ELR (cell line): ENCODE measurements at regions not wholly inside any gene's neighbourhood (a gene's known extent, or its start where the extent isn't known, plus 50 kb on each side); places are given as distances from the start of the nearest gene placed in this dataset.

Source experiments
- DNase-seq: peaks from one replicate; pipeline ENCODE4 v3.0.0-alpha.2; 2015; ENCODE audit warnings: low read depth

DNA sequence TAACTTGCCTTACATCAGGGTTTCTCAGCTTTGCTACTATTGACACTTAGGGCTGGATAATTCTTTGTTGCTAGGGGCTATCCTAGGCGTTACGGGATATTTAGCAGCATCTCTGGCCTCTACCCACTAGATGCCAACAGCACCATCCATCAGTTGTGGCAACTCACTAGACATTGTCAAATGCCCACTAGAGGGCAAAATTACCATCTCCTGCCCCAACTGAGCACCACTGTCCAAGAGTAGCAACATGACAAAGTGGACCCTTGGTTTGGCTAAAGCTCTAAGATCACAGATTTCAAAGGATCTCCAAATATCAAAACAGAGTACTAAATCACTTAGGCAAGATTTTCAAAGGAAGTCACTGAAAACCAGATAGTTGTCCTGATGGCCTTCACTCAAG, 251.7 kb upstream of the TBX3 start:
- no peak for DNase-seq

DNA sequence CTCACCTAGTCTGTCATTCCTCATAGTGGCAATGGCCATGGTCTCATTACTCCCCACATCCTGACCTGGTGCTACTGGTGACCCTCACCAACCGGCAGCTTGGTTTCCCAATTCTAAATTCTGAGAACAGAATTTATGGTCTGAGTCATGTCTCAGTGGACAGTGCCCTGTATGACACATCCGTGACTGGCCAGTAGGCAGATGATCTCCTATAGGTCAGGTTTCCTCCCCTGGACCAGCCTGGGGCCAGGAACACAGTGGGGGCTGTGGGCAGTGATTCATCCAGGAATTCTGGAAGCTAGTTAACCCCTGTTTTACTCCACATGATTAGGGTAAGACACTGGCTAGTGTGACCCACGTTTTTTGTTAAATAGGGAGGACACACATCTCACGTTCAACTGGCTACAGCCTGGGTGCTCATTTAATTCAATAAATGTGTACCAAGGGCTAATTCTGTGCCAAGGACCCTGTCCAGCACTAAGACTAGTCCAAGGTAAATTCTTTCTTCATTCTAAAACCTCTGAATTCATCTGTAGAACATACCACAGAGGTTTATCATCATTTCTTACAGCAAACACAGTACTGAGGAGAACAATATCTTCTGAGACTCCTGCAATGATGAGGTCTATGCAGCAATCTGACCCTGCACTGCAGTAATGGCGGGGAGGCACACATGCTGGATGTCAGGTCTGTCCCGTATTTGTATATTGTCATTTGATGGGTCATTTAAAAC, 249.6 kb upstream of the TBX3 start:
- peak; percentile 99 for DNase-seq

DNA sequence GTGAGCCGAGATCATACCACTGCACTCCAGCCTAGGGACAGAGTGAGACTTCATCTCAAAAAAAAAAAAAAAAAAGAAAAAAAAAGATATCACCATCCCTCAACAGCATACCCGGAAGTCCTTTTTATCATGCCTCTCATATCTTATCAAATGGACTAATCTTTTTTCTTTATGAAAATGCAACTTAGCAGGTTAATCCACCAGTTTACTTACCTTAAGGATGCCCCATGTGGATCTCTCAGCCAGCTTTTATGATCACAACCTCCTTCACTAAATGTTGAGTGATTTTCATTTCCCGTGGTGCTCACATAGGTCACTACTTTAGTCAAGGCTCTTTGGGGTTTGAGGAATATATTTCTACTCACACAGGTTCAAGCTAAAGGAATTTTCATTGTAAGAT, 248.8 kb upstream of the TBX3 start:
- DNase-seq: peak; percentile 26

DNA sequence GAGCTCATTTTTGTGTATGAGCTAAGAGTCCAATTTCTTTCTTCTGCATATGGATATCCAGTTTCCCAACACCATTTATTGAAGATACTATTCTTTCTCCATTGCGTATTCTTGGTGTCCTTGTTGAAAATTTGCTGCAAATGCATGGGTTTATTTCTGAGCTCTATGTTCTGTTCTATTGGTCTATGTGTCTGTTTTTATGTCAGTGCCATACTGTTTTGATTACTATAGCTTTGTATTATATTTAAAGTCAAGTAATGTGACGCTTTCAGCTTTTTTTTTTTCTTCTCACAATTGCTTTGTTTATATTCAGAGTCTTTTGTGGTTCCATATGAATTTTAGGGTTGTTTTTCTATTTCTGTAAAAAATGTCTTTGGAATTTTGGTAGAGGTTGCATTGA, 247.1 kb upstream of the TBX3 start:
- no peak for DNase-seq

DNA sequence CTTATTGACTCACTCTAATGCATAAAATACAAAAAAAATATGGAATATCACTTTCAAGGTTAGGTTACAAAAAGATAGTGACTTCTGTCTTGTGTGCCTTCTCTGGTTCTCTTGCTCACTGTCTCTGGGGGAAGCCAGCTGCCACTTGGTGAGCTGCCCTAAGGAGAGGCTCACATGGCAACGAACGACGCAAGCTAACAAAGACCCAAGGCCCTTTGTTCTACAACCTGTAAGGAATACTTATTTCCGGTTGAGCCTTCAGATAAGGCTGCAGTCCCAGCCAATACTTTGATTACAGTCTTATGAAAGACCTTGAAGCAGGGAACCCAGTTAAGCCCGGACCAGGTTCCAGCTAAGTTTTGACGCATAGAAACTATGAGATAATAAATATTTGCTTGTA, 242.4 kb upstream of the TBX3 start:
- DNase-seq: no peak

DNA sequence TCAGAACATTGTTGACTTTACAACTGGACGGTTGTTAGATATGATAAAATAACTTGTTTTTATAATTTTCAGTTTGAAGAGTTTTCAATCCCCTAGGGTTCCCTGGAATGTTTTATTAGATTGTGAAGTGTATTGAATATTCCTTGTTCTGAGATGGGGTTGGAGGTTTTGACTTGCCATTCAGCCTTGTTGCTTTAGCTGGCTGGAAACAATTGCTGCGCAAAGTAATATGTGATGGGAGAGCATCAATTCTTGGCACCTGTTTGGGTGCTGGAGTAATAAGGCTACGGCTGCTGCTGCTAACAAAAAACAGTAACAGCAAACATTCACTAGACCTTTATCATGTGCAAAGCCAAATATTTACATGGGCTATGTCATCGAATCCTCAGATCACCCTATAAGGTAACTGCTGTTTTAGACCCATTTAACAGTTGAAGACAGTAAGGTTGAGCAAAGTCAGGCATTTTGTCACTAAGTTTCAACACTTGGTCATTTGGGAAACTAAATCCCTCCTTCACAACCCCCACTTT, 241.0 kb upstream of the TBX3 start:
- DNase-seq: no peak

DNA sequence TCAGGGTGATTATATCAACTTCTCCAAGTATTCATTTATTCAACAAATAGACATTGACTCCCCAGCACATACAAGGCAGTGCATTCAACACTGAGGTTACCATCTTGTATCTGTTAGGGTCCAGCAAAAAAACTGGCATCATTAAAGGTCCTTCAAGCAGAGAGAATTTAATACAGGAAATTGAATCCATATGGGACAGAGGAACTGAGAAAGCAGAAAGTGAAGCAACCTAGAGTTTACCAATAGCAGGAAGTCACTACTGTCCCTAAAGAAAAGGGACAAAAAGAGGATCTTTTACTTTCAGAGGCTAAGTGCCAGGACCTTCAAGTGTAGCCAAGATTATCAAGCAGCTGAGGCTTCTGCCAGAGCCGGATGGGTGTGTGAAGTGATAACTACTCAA, 237.8 kb upstream of the TBX3 start:
- DNase-seq: no peak

DNA sequence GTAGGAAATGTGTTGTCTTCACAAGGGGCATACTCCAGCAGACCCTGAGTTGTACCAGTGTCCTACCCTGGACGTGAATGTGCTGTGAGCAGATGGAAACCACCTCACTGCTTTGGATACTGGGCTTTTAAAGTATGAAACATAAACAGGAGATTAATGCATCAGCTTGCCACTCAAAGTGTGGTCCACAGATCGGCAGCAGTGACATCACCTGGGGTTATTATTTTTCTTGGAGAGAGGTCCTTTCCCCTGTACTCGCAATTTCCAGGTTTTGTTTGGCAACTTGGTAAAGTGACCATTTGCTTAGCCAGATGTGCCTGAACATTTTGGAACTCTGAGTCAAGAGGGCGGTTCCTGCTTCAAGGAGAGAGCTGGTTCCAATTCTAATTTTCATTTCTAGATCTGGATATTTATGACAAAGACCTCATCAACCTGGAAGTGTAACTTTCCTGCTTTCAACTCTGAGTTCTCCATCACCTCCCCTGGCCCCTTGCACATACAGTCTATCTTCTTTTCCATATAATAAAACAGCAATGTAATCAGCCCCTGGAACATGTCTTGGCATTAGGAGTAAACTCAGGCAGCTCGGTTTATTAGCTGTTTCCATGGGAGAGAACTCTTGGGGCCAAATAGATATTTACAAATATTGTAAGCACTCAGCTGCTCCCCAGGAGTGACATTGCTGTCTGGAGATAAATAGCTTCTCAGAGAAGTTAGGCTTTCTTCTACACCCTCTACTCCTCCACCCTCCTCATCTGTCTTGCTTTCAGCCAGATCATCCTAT, 237.0 kb upstream of the TBX3 start:
- peak; percentile 47 for DNase-seq

DNA sequence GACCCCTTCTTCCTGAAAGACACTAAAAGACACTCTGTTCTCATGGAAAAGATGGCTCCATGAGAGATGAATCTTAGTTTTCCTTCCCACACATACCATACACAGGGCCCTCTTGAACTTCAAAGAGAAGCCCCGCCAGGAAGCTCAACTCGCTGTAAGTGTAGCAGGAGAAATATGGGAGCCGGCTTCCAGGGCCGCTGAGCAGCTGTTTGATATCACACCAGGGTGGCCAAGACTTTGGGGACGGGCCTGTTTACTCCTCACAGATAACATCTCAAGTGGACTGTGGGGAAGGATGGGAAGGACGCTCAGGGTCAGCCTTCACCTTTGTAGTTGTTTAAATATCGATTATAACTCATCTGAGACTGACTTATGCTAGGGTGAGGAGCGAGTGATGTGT, 235.5 kb upstream of the TBX3 start:
- no peak for DNase-seq

DNA sequence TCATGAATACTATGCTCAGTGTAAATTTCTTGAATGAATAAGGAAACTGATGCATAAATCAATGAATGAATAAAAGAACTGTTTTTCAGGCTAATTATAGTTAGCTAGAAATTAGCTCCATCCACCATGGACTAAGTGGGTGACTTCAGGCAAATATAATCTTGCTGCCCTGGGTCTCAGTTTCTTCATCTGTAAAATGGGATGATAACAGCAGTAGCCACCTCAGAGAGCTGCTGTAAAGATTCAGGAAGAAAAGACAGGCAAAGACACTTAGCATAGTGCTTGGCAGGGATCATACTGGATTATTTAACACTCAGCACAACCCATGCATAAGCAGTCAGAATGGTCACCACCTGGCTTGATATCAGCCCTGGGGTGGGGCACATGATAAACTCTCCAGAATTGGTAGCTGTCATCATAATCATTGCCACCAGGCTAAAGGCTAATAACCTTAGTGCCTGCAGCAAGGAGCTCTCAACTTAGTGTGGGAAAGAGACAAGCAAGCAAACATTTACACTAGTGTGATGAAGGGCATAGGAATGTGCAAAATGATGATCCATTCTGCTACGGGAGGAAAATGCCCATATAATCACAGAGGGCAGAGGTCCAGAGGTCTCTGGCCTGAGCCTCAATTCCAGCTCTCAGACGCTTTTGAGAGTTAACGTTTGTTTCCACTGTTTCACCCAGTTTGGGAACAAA, 234.7 kb upstream of the TBX3 start:
- DNase-seq: peak; percentile 95

DNA sequence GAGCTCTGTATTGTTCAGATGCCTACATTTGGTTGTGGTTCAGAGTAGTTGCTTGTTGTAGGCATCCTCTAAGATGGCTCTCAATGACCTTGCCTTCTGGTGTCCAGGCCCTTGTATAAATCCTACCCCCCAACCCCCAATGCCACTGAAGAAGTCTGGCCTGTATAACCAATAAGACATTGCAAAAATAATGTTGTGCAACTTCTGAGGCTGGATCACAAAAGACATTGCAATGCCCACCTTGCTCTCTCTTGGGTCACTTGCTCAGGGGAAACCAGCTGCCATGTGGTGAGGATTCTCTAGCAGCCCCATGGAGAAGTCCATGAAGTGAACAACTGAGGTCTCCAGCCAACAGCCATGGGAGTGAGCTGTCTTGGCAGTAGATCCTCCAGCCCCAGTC, 234.0 kb upstream of the TBX3 start:
- no peak for DNase-seq

DNA sequence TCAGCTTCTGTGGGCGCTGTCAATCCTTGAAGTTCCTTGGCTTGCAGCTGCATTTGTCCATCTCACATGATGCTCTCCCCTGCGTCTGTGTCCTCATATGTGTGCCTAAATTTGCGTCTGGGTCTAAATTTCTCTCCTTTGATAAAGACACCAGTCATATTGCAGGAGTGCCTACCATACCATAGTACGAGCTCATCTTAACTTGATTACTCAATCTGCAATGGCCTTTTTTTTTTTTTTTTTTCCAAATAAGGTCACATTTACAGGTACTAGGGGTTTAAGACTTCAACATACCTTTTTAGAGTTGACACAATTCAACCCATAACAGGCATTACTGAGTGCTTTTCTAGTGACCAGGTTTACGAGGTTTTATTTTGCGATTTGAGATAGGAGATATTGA, 233.3 kb upstream of the TBX3 start:
- DNase-seq: no peak

DNA sequence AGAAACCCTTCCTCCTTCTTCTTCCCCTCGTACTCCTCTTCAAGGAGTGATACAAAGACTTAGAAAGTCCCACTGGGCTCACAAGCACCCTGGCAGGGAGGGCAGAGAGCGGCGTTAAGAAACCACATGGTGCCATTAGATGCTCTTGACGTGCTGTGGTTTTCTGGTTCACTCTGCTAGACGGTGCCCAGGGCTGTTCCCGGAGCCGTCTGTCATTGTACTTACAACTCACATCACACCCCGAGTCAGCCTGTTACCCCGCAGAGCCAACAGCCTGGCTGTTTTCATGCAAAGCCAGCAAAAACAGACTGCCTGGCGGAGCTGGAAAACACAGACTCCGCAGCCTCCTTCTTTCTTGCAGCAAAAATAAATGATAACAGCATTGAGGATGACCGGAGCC, 232.6 kb upstream of the TBX3 start:
- peak; percentile 63 for DNase-seq

DNA sequence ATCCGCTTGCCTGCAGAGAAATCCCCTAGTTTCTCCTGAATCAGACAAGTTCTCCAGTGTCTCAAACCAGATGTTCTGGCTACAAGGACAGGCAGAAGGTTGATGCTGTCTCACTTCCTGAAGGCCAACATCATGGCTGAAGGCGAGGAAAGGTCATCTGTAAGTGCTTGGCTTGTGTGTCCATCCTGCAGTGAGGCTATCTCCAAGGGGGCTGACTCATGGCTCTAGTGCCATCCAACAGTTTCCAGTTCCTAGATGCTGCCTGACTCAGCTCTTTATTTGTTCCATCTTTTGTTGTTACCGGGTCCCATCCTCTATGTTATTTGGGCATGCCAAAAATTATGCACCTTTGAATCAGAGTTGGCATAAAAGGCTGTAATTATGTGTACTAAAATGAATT, 232.1 kb upstream of the TBX3 start:
- peak; percentile 94 for DNase-seq

DNA sequence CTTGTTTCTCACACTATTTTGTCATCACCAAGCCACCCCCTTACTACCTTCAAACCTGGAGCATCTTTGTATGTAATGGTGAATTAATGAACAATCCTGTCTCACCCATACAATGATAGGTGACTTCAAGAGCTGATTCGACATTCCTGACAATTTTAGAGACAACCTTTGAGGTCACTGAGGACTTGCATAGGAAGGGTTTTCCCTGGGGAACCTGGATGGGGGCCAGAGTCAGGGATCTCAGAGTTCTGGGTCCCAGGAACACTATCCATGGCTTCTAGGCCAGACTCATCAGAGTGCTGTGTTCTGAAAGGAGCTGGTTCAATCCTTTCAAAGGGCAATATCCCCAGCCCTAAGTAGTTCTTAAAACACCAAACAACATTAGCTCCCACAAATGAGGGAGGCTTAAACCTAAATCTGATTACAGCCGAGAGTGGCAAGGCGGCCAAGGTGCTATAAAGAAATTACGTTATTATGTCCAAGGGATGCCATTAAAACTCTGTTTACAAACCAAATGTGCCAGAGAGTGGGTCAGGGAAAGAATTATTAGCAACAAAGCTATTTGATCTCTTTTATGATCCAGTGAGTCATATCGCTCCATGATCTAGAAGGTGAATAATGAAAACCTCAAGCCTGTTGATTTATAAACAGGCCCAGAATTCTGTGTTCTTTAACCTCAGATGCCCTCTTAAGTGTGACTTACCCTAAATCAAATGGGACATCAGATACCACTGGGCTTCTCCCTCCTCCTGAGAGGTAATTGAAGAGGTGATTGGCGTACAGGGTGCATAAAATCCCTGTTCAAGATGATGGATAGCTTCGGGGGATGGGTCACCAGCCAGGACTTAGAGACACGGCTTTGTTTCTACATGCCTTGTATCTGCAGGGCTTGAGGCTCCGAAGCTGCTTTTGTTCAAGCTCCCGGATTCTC, 230.2 kb upstream of the TBX3 start:
- DNase-seq: peak; percentile 91

DNA sequence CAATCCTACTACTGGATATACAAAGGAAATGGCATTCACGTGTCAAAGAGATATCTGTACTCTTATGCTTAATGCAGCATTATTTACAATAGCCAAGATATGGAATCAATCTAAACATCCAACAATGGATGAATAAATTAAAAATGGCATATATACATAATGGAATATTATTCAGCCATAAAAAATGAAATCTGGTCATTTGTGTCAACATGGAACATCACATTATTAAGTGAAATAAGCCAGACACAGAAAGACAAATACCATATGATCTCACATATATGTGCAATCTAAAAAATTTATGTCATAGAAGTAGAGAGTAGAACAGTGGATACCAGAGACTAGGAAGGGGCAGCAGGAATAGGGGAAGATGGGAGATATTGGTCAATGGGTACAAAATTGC, 228.8 kb upstream of the TBX3 start:
- no peak for DNase-seq

DNA sequence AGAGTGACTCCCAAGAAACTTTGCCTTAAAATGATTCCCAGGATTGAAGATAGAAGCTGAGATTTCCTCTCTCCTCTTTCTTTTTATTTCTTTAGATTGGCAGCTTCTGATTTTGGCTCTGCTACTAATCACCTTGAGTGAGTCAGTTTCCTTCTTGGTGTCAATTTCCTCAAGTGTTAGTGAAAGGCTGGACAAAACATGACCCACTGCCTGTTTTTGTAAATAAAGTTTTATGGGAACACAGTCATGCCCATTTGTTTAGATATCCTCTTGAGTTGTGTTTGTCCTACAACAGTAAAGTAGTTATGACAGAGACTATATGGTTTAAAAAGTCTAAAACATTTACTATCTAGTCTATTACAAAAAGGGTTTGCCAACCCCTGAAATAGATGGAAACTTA, 227.2 kb upstream of the TBX3 start:
- peak; percentile 40 for DNase-seq

DNA sequence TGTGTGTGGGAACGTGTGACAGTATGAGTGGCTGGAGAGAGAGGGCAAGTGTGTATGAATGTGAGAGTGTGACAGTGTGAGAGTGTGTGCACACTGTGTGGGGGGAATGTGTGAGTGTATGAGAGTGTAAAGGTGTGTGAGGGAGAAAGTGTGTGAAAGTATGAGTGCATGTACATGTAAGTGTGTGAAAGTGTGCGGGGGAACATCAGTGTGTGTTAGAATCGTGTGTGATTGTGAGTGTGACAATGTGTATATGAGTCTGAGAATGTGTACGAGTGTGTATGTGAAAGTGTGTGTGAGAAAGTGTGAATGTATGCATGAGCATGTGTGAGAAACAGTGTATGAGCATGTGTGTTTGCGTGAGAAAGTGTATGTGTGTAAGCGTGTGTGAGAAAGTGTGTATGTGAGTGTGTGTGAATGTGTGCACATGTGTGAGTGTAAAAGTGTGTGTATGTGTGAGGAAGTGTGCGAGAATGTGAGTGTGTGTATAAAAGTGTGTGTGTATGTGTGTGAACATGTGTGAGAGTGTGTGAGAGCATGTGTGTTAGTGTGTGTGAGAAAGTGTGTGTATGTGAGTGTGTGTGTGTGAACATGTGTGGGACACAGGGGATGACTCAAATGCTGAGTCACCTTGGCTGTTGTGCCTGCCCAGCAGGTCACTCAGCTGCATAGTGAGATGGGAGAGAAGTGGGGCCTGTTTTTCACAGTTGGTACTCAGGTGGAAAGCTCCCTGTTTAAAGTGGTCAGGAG, 220.5 kb upstream of the TBX3 start:
- DNase-seq: peak; percentile 74

DNA sequence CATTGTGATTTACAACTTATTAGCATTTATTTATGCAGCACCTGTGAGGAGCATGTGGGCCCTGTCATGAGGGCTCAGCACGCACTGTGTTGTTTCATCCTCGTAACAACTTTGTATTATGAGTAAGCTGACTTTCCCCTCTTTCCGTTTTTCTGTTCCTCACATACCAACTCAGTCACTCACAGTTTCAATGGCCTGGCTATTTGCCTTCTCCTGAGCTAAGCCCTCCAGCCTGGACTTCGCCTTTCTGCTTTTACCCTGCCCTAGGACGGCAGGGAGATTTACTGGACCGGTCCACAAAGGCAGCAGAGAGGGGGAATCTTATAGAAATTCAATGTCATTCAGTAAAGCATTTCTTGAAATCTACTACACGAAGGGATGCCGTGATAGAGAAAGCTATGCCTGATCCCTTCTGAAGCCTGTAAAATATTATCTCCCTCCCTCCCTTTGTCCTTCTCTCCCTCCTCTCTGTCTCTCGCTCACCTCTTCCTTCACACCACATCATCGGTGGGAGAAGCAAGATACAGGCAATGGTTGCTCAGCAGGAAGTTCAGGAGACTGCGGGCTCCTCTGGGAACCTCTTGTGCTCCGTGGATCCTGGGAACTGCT, 219.2 kb upstream of the TBX3 start:
- DNase-seq: peak; percentile 95

DNA sequence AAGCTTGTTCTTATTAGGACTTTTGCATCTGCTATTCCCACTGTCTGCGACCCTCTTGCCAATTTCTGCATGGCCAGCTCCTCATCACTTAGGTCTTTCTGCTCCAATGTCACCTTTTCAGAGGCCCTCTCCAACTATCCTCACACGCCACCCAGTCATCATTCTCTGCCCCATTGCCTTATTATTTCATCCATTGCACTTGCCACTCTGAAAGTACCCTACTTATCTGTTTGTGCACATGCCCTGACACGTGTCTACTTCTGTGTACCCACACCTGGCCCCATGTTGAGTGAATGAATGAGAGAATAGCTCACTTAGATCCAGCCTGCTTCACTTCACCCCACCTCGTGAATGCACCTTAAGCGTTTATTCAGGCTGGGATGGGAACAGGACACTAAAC, 218.7 kb upstream of the TBX3 start:
- no peak for DNase-seq

DNA sequence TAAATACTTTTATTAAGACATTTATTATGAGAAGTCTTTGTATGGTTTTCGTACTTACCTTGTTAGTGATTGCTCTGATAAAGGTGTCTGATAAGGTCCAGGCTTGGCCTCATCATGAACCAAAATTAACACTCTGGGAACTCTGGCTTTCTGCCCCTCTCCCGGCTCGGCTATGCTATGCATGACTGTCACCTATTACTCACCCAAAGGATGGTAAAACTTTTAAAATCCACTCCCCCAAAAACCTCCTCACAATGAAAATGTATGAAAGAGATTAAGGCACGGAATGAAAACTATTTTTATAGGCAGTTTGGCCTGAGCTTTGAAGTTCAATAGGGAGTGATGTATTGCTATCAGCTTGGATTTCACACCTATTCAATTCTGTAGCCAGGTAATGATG, 217.3 kb upstream of the TBX3 start:
- DNase-seq: peak; percentile 39
